Activated CD4-positive, alpha-beta T cell treated with anti-CD3 and anti-CD28 coated beads, Interleukin-2, Interleukin-6, amounts not matched to agents 100 ng/mL and 50 ng/mL, durations not matched to agents 16 hours and 8 hours (primary cell): ENCODE measurements at regions not wholly inside any gene's neighbourhood (a gene's known extent, or its start where the extent isn't known, plus 50 kb on each side); places are given as distances from the start of the nearest gene placed in this dataset.

ENCODE experiments used
- DNase-seq: peaks from one replicate; pipeline ENCODE4 v3.0.0-alpha.2; 2020

- no peak for DNase-seq
Observed at GRCh38 chr12:89946518-89947135, 238.0 kb upstream of the ATP2B1 start.

GRCh38 chr12:89945123-89945522 is 236.5 kb upstream of the ATP2B1 start:
- DNase-seq: no peak

GRCh38 chr12:89943463-89943862 is 234.8 kb upstream of the ATP2B1 start:
- peak; percentile 33 for DNase-seq

- no peak for DNase-seq
Observed at GRCh38 chr12:89941436-89941835, 232.8 kb upstream of the ATP2B1 start.

- DNase-seq: no peak
Observed at GRCh38 chr12:89939522-89940215, 231.0 kb upstream of the ATP2B1 start.

GRCh38 chr12:89936631-89937030 is 228.0 kb upstream of the ATP2B1 start:
- no peak for DNase-seq

GRCh38 chr12:89935850-89936249 is 227.2 kb upstream of the ATP2B1 start:
- DNase-seq: peak; percentile 77

- DNase-seq: no peak
Observed at GRCh38 chr12:89933911-89934310, 225.3 kb upstream of the ATP2B1 start.

- DNase-seq: peak; percentile 18
Observed at GRCh38 chr12:89932954-89933353, 224.3 kb upstream of the ATP2B1 start.

- no peak for DNase-seq
Observed at GRCh38 chr12:89928467-89928866, 219.8 kb upstream of the ATP2B1 start.

GRCh38 chr12:89927226-89927698 is 218.6 kb upstream of the ATP2B1 start:
- no peak for DNase-seq

- DNase-seq: no peak
Observed at GRCh38 chr12:89924191-89924590, 215.6 kb upstream of the ATP2B1 start.

- no peak for DNase-seq
Observed at GRCh38 chr12:89923091-89923490, 214.5 kb upstream of the ATP2B1 start.

GRCh38 chr12:89920866-89921265 is 212.2 kb upstream of the ATP2B1 start:
- DNase-seq: no peak

GRCh38 chr12:89919241-89919906 is 210.7 kb upstream of the ATP2B1 start:
- DNase-seq: no peak

GRCh38 chr12:89918172-89918846 is 209.7 kb upstream of the ATP2B1 start:
- no peak for DNase-seq

- no peak for DNase-seq
Observed at GRCh38 chr12:89909753-89910152, 201.1 kb upstream of the ATP2B1 start.

GRCh38 chr12:89907659-89908058 is 199.0 kb upstream of the ATP2B1 start:
- DNase-seq: no peak

- no peak for DNase-seq
Observed at GRCh38 chr12:89906824-89907223, 198.2 kb upstream of the ATP2B1 start.

GRCh38 chr12:89906178-89906577 is 197.5 kb upstream of the ATP2B1 start:
- no peak for DNase-seq

- no peak for DNase-seq
Observed at GRCh38 chr12:89901906-89902642, 193.4 kb upstream of the ATP2B1 start.

- DNase-seq: no peak
Observed at GRCh38 chr12:89901319-89901718, 192.7 kb upstream of the ATP2B1 start.

GRCh38 chr12:89899651-89900050 is 191.0 kb upstream of the ATP2B1 start:
- DNase-seq: no peak
